Activated T-helper 1 cell treated with anti-CD3 and anti-CD28 coated beads, Interleukin-2, amount 50 U/mL, for 16 hours (primary cell): ENCODE measurements at regions not wholly inside any gene's neighbourhood (a gene's known extent, or its start where the extent isn't known, plus 50 kb on each side); places are given as distances from the start of the nearest gene placed in this dataset.

Experiments used
- DNase-seq, 2 donors: peaks; one replicate each; pipeline ENCODE4 v3.0.0-alpha.2; 2020; ENCODE audit warnings: low read depth in 1 of 2, low spot score in 1 of 2

DNA sequence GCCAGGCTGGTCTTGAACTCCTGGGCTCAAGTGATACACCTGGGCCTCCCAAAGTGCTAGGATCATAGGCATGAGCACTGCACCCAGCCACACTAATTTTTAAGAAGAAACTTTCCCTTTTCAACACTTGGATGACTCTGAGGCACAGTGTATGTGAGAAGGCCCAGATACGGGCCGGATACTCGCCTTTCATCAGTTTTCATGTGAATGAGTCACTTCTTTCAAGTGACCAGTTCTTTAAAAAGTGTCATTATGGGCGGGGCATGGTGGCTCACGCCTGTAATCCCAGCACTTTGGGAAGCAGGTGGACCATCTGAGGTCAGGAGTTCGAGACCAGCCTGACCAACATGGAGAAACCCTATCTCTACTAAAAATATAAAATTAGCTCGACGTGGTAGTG lies 120.8 kb downstream of the CTTN start:
- DNase-seq, result no peak

DNA sequence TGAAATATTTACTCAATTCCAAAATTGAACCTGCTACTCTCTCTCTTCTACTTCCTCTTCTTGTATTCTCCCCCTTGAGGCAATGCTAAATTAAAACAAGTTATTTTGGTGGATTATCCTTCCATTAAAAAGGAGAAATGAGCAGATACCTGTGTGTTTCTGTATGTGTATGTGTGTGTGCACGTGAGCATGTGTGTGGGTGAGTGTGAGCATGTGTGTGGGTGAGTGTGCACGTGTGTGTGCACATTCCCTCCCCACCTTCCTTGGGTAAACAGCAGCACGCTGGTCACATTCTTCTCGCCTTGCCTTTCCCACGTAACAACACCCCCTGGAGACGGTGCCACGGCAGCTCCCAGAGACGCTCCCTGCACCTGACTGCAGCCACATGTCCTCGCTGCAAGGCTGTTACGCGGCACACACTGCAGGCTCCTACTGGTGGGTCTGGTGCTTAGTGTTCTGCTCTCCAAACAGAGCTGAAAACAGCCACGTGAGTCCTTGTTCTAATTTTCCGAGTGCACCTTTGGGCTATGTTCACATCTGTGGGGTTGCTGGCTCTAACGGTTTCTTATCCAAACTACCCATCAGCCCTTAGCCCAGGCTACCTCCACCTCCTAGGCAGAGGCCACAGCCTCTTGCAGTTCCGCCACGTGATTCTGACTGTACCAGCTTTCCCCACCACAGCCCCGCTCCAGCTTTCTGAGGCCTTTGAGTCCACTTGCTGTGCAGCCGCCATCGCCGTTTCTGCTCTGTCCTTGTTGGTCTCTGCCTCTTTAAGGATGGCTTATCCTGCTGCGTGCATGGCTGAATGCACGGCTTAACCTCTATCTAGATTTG lies 123.4 kb downstream of the CTTN start:
- DNase-seq, result no peak

DNA sequence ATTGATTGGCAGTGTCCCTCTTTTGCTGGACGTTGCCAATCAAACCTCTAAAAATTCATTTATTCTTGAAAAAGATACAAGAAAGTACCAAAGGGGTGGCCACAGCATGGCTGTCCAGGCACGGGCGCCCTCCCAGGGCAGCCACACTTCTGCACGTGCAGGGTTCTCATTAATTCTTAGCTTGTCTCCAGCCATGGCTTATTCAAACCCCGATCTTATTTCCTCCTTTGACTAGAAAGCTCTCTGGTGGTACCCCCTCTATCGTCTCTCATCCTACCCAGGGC lies 123.9 kb downstream of the CTTN start:
- no peak for DNase-seq

DNA sequence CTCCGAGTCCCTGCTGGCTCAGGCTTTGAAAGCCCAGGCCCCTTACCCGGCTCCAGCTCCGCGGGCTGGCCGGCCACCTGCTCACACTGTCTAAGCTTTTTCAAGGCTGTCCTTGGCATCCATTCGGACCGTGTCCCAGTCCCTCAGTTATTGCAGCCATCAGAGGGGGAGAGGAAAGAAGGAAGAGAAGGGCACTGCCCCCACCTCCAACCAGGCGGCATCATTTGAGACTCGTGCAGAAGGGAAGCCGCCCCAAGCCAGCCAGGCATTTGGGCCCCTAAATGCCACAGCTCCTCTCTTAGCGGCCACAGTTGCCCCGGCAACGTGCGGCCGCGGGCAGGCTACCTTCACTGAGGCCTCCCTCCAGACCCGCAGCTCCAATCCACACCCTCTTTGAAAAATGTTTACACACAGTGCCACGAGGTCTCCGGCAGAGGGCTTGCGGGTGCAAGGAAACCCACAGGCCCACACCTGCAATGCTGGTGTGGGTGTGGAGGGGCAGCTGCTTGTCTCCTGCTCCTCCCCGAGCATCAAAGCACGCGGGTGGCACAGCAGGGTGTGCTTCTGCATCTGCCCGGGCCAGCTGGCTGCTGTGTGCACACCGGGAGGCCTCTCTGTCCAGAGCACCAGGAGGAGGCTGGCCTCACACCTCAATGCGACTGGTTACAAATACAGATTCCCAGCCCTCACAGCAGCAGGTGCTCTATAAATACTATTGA lies 124.4 kb downstream of the CTTN start:
- no peak for DNase-seq

DNA sequence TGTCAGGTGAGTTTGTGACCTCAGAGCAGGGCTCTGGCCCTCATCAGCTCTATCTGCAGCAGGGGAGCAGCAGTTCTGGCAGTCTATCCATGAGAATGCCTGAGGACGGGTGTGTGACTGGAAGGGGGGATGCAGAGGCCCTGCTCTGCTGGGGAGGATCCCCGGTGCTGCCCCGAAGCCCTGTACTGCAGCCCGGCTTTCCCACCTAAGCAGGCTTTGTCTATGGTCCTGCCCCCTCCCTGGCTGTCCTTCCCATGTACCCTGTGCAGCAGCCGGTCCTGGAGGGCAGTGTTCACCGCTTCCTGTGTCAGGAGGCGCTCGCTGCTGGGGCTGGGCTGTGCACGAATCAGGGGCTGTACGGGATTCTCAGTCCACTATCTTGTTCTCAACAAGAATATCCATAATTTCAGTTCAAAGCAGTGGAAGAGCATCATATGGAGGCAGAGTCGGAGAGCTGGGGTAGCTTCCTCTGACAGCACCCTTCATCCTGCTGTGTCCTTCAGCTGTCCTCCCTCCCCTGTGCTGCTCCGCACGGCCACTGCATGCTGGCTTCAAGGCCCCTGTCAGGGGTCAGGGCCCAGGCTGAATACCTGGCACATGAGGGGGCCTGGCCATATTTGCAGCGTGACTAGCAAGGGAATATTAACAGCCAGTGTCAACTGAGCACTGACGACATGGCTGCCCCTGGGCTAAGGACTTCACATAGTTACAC lies 125.2 kb downstream of the CTTN start:
- DNase-seq, result no peak

DNA sequence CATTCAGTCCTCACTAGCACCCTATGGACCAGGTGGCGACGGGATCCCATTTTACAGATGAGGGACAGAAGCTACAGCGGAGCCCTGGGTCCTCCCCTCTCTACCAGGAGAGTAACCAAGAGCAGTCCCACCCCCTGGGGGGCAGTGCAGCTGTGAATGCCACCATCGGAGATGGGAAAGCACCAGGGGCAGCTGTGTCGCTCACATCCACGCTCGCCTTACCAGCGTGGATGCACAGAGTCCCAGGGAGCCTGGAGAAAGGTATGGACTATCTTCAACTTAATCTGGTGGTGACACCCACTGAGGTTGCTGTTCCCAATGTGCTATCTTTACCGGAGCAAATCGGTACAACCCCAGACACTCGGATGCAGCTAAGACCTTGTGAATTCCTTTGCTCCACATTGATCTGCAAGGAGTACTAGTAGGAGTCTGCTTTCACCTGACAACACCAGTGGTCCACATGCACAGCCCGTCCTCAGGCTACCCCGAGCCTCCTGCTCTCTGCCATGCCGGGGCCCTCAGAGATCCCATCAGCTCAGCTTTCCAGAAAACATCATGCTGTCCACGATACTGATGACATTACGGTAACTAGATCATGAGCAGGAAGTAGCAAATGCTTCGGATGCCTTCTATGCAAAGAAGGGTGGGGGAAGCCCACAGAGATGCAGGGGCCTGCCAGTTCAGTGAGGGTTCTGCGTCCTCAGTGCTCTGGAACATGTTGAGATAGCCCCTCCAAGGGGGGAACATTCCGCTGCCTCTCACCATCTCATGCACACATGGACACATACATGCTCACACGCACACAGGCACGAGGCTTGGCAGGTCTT lies 126.0 kb downstream of the CTTN start:
- DNase-seq, result no peak

DNA sequence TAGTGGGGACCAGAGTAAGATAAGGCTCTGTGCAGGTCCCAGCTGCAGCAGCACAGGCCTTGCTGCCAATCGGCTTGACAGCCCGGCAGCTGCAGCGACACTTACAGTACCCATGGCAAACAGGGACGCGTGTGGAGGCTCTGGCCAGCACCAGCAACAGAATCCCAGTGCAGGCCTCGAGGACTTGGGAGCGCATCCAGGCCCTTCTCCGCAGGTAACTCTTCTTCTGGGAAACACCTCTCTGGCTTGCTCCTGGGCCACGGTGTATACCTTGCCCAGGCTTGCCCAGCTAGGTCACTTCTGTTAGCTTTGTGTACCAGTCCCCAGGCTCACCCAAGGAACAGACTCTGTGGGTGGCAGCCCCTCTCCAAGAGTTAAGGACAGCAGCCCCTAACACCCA lies 126.7 kb downstream of the CTTN start:
- DNase-seq, result no peak

DNA sequence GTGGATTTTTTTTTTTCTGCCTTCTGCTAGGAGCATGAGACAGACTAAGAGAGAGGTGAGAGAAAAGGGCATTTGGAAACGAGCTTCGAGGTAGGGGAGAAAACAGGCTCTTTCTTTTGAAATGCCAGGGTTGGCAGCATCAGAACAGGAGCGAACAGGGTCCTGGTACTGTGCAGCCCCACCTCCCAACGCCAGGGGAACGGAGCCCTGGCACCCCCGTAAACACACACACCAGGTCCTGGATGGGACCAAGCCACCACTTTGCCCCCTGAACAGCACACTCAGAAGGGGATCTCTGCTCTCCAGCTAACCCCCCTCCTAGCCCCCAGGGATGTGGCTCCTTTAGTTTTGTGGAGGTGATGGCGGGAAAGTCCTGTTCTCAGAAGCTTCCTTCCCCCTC lies 127.1 kb downstream of the CTTN start:
- DNase-seq, result no peak

DNA sequence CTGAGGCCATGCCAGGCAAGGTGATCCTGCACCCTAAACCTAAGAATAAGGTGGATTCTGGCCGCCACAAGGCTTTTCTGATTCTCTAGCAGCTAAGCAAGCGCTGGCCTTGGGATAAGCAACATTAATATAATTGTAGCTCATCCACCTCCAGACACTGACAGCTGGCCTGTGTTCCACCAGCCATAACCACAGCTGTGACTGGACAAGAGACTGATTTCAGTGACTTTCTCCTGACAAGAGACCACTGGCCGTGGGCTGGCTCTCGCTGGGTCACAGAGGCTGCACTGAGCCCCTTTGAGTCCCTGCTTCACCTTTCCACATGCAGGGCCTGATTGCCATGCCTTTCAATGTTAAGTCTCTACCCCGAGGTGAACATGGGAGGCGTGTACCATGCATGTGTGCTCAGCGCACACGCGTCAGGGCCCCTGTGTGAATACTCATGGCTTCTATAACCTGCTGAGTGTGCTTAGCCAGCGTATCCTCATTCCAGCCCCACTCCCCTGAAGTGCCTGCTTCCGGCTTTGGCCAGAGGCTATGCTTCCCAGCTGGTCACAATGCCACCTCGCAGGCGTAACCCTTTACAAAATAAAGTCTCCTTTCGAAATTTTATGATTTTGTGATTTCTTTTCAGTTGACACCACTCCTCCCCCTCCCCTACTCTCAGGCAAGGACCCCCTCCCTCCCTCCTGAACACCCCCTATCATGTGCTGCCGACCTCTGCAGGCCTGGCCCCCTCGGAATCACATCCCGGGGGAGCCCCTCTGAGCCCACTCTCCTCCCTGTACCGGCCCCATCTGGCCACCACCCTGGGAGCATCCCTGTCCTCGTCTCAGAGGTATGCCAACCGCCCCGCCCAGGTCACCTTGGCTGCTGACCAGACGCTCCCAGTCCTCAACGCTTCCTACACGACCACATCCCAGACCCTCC lies 128.1 kb downstream of the CTTN start:
- no peak for DNase-seq

DNA sequence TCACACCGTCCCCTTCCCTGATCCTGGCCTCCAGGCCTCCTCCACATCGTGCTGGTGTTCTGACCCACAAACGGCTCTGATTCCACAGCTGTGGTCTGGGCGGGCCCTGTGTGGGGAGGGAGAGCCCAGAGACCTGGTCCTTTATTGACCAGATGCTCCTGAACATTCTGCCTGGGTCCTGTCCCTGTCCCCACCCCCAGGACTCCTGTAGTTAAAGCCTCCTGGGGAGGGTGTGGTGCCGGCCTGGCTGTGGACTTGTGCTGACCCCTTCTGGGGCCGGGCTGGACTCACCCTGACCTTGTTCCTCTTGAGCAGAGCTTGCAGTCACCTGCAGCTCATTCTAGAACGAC lies 128.7 kb downstream of the CTTN start:
- no peak for DNase-seq

DNA sequence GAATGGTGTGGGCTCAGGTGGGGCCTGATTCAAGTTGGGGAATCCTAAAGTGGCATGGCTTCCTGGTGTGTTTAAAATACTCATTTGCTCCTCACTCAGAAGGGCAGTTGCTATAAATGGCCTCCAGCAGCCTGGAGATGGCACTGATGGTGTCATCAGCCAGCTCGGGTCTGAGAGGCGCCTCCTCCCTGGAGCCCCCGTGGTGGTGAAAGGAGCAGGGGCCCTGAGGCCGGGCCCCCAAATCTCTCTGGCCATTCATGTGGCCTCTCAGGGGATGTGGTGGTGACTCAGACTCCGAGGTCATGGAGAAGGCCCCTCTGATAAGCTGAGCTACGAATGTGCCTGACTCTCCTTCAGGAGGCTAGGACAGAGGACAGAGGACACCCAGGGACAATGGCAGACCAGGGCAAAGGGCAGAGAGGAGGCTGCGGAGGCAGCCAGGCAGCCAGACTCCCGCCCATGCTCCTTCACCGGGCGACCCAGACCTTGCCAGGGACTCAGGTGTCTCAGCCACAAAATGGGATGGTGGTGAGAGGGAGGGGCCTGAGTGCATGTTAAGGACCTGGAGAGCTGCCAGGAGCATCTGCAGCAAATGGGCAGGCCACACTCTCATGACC lies 129.2 kb downstream of the CTTN start:
- DNase-seq, result no peak

DNA sequence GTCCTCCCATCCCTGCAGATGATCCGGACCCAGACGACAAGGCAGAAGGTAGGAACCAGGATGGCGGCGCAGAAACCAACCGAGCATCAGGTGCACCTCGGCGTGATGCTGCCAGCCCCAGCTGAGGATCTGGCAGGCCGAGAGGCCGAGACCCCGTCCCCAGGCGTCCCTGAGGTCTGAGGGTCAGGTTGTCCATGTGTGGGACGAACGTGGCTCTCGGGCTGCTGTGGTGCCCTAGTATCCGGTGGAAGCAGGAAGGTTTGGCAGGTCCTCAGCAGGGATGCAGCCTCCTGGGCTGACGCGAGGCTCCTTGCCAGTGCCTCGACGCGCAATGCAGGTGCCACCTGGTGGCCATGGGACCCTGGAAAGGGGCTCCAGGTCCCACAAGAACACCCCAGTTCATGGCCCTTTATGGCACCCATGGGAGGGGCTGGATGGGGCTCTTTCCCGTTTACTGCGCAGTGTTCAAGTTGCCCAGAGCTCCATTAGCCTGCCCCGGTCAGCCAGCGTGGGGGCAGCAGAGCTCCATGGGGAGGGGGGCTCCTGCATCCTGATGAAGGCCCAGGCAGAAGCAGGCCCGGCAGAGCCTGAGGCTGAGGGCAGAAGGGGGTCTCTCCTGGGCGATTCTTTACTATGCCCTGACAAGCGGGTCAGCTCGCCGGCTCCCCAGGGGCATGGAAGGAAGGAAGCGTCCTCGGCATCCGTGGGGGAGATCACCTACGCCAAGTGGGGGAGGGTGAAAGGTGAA lies 129.9 kb downstream of the CTTN start:
- no peak for DNase-seq

DNA sequence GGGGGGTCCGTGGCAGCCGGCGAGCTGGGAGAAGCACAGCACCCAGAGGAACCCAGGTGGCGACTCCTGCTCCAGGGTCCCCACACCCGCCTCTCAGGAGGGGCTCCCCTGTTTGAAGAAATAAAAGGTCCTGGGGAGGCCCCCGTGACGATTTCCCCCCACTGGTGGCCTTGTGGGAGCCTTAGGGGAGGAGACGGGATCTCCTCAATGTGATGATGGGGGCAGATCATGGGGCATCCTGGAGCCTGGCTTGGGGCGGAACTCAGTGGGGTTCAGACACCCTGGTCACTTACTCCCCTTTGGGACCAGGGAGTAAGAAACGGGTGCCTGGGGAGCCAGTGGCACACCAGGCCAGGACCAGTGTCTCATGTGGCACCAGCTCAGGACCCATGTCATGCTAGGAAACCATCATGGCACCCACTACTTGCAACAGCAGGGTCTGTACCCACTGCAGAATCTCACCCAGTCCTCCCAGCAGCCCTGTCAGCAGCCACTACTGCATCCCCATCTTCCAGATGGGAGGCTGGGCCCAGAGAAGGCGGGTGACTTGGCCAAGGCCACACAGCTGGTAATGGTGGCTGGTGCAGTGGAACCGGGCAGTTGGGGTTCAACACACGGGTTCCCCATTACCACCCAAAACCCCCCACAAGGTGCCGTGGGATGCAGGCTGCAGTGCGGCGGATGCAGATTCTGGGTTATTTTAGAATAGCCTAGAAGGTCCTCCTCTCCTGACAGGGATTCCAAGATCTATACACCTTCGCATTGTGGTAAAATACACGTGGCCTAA lies 130.7 kb downstream of the CTTN start:
- DNase-seq, result no peak

DNA sequence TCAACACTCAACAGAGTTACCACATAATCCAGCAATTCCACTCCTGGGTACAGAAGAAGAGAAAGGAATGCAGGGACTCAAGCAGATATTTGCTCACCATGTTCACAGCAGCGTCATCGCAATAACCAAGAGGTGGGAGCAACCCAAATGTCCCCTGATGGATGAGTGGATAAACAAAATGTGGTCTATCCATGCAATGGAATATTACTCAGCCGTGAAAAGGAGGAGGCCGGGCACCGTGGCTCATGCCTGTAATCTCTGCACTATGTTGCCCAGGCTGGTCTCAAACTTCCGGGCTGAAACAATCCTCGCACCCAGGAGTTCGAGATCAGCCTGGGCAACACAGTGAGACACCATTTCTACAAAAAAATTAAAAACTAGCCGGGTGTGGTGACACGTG lies 131.7 kb downstream of the CTTN start:
- no peak for DNase-seq

DNA sequence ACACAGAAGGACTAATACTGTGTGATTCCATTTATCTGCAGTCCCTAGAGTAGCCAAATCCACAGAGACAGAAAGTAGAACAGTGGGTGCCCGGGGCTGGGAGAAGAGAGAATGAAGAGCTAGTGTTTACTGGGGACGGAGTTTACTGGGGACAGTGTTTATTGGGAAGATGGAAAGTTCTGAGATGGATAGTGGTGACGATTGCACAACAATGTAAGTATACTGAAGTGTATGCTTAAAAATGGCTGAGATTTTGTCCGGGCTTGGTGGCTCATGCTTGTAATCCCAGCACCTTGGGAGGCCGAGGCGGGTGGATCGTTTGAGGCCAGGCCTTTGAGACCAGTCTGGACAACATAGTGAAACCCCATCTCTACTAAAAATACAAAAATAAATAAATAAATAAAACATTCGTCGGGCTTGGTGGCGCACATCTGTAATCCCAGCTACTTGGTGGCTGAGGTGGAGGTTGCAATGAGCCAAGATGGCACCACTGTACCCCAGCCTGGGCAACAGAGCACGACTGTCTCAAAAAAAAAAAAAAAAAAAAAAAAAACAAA lies 132.4 kb downstream of the CTTN start:
- no peak for DNase-seq

DNA sequence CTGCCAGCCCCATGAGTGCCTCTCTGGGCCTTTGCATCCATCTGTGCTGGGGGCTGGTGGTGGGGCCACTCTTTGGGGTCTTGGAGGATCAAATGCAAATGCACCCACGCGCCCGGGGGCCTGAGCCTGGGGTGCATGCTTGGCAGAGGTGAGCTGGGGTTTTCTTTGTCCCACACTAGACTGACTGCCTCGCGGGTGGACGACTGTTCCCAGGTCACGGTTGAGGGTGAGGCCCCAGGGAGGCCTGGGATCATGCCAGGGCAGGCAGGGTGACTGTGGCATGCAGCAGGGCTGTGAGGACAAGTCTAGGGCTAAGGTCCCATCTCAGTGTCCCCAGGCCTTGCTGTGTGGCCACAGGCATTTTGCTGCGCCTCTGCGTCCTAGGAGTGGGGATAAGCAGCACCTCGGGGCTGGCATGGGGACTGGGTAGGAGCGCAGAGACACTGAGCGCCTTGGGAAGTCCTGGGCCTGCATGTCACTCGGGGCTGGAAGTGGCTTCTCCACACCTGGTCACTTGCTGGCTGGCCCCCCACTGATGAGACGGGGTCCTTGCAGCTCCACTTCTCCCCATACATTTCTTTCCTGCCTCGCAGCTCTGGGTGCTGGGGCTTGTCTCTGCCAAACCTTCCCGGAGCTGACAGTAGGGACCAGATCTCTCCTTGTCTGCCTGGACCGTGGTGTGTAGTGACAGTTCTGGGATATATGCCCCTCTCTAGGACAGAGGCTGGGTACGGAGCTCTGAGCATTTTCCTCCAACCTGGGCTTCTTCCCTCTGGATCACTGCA lies 133.1 kb downstream of the CTTN start:
- no peak for DNase-seq

DNA sequence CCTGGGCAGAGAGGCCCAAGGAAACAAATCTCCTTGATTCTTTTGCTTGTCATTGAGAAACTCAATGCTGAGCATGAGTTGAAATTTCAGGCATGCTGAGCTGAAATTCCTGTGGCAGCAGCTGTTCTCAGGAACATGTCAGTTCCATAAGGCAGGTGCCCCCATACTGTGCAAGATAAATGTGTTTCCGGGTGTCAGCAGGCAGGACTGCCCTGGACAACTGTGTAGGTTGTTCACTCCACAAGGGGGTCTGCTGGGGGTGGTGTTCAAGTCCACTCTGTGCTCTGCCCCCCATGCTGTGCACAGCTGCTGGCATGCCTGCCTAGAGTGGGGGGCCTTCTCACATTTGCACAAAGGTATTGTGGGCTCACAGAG lies 133.7 kb downstream of the CTTN start:
- DNase-seq, result no peak

DNA sequence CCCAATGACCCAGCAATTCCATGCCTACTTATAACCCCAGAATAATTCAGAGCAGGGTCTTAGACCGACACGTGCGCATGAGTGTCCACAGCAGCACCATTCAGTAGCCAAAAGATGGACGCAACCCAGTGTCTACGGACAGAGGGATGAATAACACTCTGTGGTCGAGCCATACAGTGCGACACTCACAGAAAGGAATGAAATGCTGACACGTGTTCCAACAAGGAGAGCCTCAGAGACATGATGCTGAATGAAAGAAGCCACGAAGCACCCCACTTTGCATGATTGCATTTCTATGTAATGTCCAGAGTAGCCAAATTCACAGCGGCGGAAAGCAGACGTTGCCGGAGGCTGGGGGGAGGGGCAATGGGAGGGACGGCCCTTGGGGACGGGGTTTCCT lies 134.4 kb downstream of the CTTN start:
- DNase-seq, result no peak
